Liver (tissue), 7 donors: ENCODE measurements at regions not wholly inside any gene's neighbourhood (a gene's known extent, or its start where the extent isn't known, plus 50 kb on each side); places are given as distances from the start of the nearest gene placed in this dataset.

Experiments
- DNase-seq: peaks from one replicate; pipeline ENCODE4 v3.0.0-alpha.2; 2017; ENCODE audit warnings: low spot score
- H3K27ac ChIP-seq, 2 donors: one replicate each; pipeline ENCODE4 v1.7.0; 2013; ENCODE audit warnings: inconsistent platforms in 2 of 2, low read length in 2 of 2, control low read depth in 1 of 2, low read depth in 1 of 2, mild to moderate bottlenecking in 1 of 2
- H3K27me3 ChIP-seq, 4 donors: one replicate each; pipeline versions ENCODE4 v1.6.1 to v1.7.0; 2013; ENCODE audit warnings: low read length in 3 of 4, inconsistent platforms in 1 of 4, mild to moderate bottlenecking in 1 of 4, moderate library complexity in 1 of 4; ENCODE audit not compliant: control insufficient read depth in 4 of 4, insufficient read depth in 4 of 4
- H3K36me3 ChIP-seq, 4 donors: one replicate each; pipeline versions ENCODE4 v1.6.1 to v1.7.0; 2013; ENCODE audit warnings: low read length in 3 of 4, mild to moderate bottlenecking in 3 of 4, low read depth in 1 of 4, moderate library complexity in 1 of 4; ENCODE audit not compliant: control insufficient read depth in 4 of 4, insufficient read depth in 3 of 4
- H3K4me1 ChIP-seq, 4 donors: one replicate each; pipeline versions ENCODE4 v1.6.1 to v1.7.0; 2013; ENCODE audit warnings: low read length in 3 of 4, mild to moderate bottlenecking in 3 of 4, moderate library complexity in 1 of 4; ENCODE audit not compliant: control insufficient read depth in 4 of 4, insufficient read depth in 4 of 4
- H3K4me3 ChIP-seq, 3 donors: one replicate each; pipeline versions ENCODE4 v1.6.1 to v1.7.0; 2013; ENCODE audit warnings: low read length in 3 of 3, control low read depth in 1 of 3, low read depth in 1 of 3, mild to moderate bottlenecking in 1 of 3
- H3K9ac ChIP-seq, 2 donors: one replicate each; pipeline ENCODE4 v1.7.0; 2013; ENCODE audit warnings: low read length in 2 of 2, mild to moderate bottlenecking in 2 of 2, moderate library complexity in 2 of 2, control low read depth in 1 of 2, low read depth in 1 of 2
- H3K9me3 ChIP-seq, 4 donors: one replicate each; pipeline versions ENCODE4 v1.6.1 to v1.7.0; 2013; ENCODE audit warnings: low read length in 3 of 4; ENCODE audit not compliant: control insufficient read depth in 4 of 4
- EGR1 ChIP-seq, 2 donors: IDR thresholded peaks; 2 replicates each; pipeline ENCODE4 v1.6.1; 2016 to 2018; ENCODE audit warnings: antibody characterized with exemption in 2 of 2, low read depth in 2 of 2
- FOXA2 ChIP-seq: IDR thresholded peaks from 2 replicates; pipeline ENCODE4 v1.6.1; 2016; ENCODE audit warnings: antibody characterized with exemption
- GABPA ChIP-seq, 2 donors: IDR thresholded peaks in 1 of 2; conservative IDR thresholded peaks in 1 of 2; 2 replicates each; pipeline ENCODE4 v1.6.1; 2016; ENCODE audit warnings: antibody characterized with exemption in 2 of 2, mild to moderate bottlenecking in 1 of 2, moderate library complexity in 1 of 2
- HNF4A ChIP-seq, 2 donors: conservative IDR thresholded peaks; 2 replicates each; pipeline ENCODE4 v1.6.1; 2016; ENCODE audit warnings: antibody characterized with exemption in 2 of 2, mild to moderate bottlenecking in 2 of 2
- HNF4G ChIP-seq: IDR thresholded peaks from 2 replicates; pipeline ENCODE4 v1.6.1; 2016; ENCODE audit warnings: antibody characterized with exemption
- NR2F2 ChIP-seq: IDR thresholded peaks from 2 replicates; pipeline ENCODE4 v1.6.1; 2016; ENCODE audit warnings: antibody characterized with exemption
- RAD21 ChIP-seq, 2 donors: IDR thresholded peaks; 2 replicates each; pipeline ENCODE4 v1.6.1; 2016; ENCODE audit warnings: antibody characterized with exemption in 2 of 2, mild to moderate bottlenecking in 2 of 2
- REST ChIP-seq: IDR thresholded peaks from 2 replicates; pipeline ENCODE4 v1.6.1; 2016; ENCODE audit warnings: antibody characterized with exemption, mild to moderate bottlenecking
- RXRA ChIP-seq, 2 donors: IDR thresholded peaks; 2 replicates each; pipeline ENCODE4 v1.6.1; 2017 to 2018; ENCODE audit warnings: antibody characterized with exemption in 2 of 2, mild to moderate bottlenecking in 1 of 2
- SP1 ChIP-seq: IDR thresholded peaks from 2 replicates; pipeline ENCODE4 v1.6.1; 2018; ENCODE audit warnings: antibody characterized with exemption, mild to moderate bottlenecking
- TAF1 ChIP-seq: conservative IDR thresholded peaks from 2 replicates; pipeline ENCODE4 v1.6.1; 2016; ENCODE audit warnings: antibody characterized with exemption, mild to moderate bottlenecking
- ZBTB33 ChIP-seq: IDR thresholded peaks from 2 replicates; pipeline ENCODE4 v1.6.1; 2016; ENCODE audit warnings: antibody characterized with exemption
- WGBS: extraction: QIAGEN DNeasy Blood & Tissue Kit; methylation state at CpG from one replicate; pipeline ENCODE4 v1.1.7; 2013; 5-methylcytosine and 5-hydroxymethylcytosine counted together
- TF ChIP-seq, protein P1 (sequence below): IDR thresholded peaks from 2 replicates; pipeline ENCODE4 v1.6.1; 2016; ENCODE audit warnings: antibody characterized with exemption
- TF ChIP-seq, protein P2 (sequence below): IDR thresholded peaks from 2 replicates; pipeline ENCODE4 v1.6.1; 2016; ENCODE audit warnings: antibody characterized with exemption
- donor health status: healthy.
- donor health status: healthy.
- donor health status: healthy.
- donor health status: healthy.

DNA sequence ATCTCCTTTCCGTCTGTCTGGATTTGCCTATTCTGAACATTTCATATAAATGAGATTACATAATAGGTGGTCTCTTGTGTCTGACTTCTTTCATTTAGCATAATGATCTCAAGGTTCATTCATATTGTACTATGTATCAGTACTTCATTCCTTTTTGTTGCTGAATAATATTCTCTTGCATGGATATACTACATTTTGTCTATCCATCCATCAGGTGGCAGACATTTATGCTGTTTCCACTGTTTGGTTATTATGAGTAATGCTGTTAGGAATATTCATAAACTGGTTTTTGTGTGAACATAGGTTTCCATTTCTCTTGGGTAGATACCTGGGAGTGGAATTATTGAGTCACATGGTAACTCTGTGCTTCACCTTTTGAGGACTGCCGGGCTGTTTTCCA lies 148.2 kb upstream of the PMEPA1 start:
- TF ChIP-seq RAD21 (IDR thresholded peaks at IDR 0.05) (no peak), GABPA (IDR thresholded peaks at IDR 0.05 in 1 of 2, conservative IDR thresholded peaks at IDR 0.05 in 1 of 2) (no peak), ZBTB33 (no peak), SP1 (no peak), TAF1 (no peak), RXRA (IDR thresholded peaks at IDR 0.05) (no peak), HNF4G (no peak), HNF4A (conservative IDR thresholded peaks at IDR 0.05) (no peak)
- TF ChIP-seq, protein P1, sequence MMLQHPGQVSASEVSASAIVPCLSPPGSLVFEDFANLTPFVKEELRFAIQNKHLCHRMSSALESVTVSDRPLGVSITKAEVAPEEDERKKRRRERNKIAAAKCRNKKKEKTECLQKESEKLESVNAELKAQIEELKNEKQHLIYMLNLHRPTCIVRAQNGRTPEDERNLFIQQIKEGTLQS: no peak
- peaks cover 0 to 2% (median 0%) of the 10 kb centered on the region in 4 donors for H3K27me3 ChIP-seq
- H3K27ac ChIP-seq: no peak overlapping the region
- no peaks in the 10 kb centered on the region for H3K9me3 ChIP-seq
- H3K4me3 ChIP-seq: no peak overlapping the region
- no peaks in the 10 kb centered on the region for H3K4me1 ChIP-seq
- no peaks in the 10 kb centered on the region for H3K36me3 ChIP-seq
- WGBS: 87% methylated on average over 2 of the region's 2 CpGs
- DNase-seq: no peak
- H3K9ac ChIP-seq: no peak overlapping the region

DNA sequence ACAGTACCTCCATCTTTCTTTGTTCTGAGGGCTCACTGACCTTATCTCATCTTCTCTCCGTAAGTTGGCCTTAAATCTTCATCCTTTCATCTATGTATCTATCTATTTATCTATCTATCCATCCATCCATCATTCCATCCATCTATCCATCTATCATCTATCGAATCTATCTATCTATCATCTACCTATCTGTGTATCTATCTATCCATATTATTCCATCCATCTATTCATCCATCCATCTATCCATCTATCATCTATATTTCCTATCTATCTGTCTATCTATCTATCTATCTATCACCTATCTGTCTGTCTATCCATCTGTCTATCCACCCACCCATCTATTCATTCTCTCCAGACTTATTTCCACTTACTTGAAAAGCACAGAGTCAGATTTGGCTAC lies 147.3 kb upstream of the PMEPA1 start:
- TF ChIP-seq HNF4G: no peak
- TF ChIP-seq REST: no peak
- TF ChIP-seq NR2F2: no peak
- TF ChIP-seq ZBTB33: no peak
- TF ChIP-seq GABPA (IDR thresholded peaks at IDR 0.05 in 1 of 2, conservative IDR thresholded peaks at IDR 0.05 in 1 of 2): no peak
- TF ChIP-seq, protein P2, sequence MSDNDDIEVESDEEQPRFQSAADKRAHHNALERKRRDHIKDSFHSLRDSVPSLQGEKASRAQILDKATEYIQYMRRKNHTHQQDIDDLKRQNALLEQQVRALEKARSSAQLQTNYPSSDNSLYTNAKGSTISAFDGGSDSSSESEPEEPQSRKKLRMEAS: no peak
- no peak for TF ChIP-seq HNF4A (conservative IDR thresholded peaks at IDR 0.05)
- no peak for TF ChIP-seq EGR1 (IDR thresholded peaks at IDR 0.05; ENCODE audit: low read depth in 2 of 2)
- no peak for TF ChIP-seq FOXA2
- TF ChIP-seq SP1: no peak
- 73% methylated on average over 2 of the region's 2 CpGs for WGBS
- no peak for DNase-seq

More for the DNA sequence above, 147.3 kb upstream of the PMEPA1 start:
- H3K4me1 ChIP-seq: no peaks in the 10 kb centered on the region
- H3K9ac ChIP-seq: no peak overlapping the region
- no peaks in the 10 kb centered on the region for H3K9me3 ChIP-seq
- no peak overlapping the region for H3K27ac ChIP-seq
- no peak overlapping the region for H3K4me3 ChIP-seq
- H3K27me3 ChIP-seq: peaks cover 0 to 2% (median 0%) of the 10 kb centered on the region in 4 donors
- H3K36me3 ChIP-seq: no peaks in the 10 kb centered on the region
